SHP77 treated with DMSO at 0.1 percent for 48 hours (cell line): ENCODE measurements at regions not wholly inside any gene's neighbourhood (a gene's known extent, or its start where the extent isn't known, plus 50 kb on each side); places are given as distances from the start of the nearest gene placed in this dataset.
"Not testable (repeated sequence)": the region's sequence is repeated elsewhere in the genome, so short reads cannot be mapped to it uniquely, and the experiment has no call there.

Experiments used
- DNase-seq: peaks from one replicate; lab custom pipeline; 2025; lab: John Stamatoyannopoulos, UW

DNA sequence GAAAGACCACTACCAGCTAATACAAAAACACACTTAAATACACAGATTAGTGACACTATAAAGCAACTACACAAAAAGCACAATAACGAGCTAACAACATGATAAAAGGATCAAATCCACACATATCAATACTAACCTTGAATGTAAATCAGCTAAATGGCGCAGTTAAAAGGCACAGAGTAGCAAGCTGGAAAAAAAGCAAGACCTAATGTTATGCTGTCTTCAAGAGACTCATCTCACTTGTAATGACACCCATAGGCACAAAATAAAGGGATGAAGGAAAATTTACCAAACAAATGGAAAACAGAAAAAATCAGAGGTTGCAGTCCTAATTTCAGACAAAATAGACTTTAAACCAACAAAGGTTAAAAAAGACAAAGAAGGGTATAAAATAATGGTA, 86.3 kb downstream of the NUS1 start:
- DNase-seq = no peak

DNA sequence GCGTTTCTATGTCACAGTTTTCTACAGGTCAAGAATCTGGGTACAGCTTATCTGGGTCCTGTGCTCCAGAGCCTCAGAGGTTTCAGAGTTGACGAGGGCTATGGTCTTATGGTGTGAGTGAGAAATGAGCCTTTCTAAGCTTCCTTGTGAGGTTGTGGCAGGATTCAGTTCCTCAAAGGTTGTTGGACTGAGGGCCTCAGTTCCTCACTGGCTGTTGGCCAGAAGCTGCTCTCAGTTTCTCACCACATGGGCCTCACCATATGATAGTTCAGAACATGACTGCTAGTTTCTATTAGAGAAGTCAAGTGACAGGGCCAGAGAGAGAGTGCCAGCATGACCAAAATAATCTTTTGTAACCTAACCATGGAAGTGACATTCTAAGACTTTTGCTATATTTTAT, 96.1 kb downstream of the NUS1 start:
- no peak for DNase-seq

DNA sequence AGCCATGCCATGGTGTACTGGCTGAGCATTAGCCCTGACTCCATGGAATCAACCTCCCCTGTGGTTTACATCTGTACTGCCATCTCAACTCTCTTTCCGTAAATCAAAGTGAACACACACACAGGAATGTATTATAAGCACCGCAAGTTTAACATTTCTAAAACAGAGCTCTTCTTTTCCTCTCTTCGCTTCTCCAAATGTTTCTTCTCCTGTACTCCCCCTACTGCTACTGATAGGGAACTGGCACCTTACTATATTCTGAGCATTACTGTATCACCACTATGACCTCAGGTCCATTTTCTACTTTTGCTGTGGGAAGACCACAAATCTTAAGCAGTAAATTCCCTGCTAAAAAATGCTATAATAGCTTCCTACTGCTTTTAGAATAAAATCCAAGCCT, 101.2 kb downstream of the NUS1 start:
- no peak for DNase-seq

DNA sequence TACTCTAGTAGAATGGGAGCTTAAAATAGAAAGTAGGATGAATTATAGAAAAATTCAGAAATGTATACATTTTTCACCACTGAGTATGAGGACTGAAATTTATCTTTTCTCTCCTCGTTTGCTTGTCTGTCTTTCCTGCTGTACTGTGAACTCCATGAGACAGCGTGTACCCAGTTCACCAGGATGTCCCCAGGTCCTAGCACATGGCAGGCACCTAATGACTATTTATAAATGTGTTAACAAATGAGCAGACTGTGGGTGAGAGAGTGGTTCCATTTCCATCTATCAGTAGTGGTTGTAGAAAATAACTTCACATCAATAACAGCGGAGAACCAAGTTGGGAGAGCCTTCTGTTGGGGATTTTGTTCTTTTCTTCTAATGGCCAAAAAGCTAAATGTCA, 106.3 kb downstream of the NUS1 start:
- no peak for DNase-seq

DNA sequence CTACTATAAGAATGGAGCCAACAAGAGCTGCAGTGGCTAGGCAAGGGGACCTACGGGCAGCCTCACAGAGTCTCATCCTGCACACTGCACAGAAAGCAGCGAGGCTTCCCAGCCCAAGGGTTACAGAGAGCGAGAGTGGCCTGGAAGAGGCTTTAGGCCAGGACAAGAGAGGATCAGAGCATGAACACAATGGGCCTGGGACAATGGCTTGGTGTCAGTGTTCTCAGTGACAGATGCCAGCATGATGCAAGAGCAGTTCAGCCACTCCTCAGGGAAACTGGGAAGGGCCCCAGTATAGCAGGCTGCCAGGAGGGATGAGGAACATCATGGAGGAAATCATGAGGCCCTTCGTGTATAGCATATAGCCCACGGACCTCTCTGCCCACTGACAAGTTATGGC, 108.0 kb downstream of the NUS1 start:
- no peak for DNase-seq

DNA sequence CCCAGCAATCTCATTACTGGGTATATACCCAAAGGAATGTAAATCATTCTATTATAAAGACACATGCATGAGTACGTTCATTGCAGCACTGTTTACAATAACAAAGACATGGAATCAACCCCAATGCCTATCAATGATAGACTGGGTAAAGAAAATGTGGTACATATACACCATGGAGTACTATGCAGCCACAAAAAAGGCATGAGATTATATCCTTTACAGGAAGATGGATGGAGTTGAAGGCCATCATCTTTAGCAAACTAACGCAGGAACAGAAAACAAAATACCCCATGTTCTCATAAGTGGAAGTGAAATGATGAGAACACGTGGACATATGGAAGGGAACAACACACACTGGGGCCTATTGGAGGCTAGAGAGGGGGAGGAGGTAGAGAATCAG, 115.7 kb downstream of the NUS1 start:
- DNase-seq = no peak

DNA sequence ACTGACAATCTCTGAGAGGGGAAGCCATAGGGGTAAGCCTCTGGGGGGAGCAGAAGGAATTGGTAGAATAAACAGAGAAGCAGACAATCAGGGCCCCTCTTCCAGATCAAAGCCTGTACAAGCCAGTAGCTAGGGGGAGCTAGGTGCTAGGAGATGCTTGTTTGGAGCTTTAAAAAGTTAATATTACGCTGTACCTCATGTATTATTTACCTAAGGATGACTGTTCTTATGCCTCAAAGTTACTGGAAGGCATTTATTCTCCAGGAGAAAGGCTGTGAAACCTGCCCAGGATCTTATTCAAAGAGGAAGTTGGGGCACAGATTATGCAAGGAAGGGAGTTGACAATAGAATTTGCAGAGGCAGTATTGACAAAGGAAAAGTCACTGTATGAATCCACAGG, 111.8 kb upstream of the SLC35F1 start:
- DNase-seq = no peak

DNA sequence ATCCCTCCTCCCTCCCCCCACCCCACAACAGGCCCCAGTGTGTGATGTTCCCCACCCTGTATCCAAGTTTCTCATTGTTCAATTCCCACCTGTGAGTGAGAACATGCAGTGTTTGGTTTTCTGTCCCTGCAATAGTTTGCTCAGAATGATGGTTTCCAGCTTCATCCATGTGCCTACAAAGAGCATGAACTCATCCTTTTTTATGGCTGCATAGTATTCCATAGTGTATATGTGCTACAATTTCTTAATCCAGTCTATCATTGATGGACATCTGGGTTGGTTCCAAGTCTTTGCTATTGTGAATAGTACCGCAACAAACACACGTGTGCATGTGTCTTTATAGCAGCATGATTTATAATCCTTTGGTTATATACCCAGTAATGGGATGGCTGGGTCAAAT, 108.2 kb upstream of the SLC35F1 start:
- DNase-seq = not testable (repeated sequence)

DNA sequence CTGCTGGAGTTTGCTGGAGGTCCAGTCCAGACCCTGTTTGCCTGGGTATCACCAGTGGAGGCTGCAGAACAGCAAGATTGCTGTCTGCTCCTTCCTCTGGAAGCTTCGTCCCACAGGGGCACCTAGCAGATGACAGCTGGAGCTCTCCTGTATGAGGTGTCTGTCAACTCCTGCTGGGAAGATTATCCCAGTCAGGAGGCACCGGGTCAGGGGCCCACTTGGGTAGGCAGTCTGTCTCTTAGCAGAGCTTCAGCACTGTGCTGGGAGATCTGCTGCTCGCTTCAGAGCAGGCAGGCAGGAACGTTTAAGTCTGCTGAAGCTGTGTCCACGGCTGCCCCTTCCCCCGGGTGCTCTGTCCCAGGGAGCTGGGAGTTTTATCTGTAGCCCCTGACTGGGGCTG, 96.8 kb upstream of the SLC35F1 start:
- DNase-seq = no peak

DNA sequence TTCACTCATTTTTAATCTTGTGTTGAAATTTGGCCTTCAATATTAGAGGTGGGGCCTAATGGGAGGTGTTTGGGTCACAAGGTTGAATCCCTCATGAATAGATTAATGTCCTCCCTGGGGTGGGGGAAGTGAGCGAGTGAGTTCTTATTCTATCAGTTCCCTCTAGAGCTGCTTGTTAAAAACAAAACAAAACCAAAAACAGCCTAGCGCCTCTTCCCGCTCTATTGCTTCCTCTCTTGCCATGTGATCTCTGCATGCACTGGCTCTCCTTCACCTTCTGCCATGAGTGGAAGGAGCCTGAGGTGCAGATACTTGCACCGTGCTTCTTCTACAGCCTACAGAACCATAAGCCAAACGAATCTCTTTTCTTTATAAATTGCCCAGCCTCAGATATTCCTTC, 89.6 kb upstream of the SLC35F1 start:
- DNase-seq = no peak

DNA sequence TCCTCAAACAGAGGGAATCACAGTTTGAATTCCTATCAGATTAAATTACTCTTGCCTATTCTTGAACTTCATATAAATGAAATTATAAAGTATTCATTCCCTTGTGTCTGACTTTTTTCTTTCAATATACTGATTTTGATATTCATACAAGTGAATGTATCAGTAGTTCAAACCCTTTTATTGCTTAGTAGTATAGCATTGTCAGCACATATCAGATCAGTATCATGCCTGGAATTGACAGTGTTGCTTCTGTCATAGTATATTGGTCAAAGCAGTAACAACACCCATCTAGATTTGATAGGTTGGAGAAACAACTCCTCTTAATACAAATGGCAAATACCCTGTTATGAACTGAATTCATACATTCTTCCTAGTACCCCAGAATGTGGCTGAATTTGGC, 89.1 kb upstream of the SLC35F1 start:
- no peak for DNase-seq

DNA sequence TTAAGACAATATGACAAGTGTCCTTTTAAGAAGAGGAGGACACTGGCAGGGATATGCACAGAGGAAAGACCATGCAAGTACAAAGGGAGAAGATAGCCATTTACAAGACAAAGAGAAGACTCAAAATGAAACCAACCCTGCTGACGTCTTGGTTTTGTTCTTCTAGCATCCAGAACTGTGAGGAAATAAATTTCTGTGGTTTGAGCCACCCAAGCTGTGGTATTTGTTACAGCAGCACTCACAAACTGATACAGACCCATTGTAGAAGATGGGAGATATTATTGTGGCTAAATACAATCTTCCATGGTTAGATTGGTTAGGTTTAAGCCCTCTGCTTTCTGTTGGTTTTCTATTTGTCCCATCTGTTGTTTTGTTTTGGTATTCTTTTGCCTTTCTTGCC, 88.6 kb upstream of the SLC35F1 start:
- no peak for DNase-seq

DNA sequence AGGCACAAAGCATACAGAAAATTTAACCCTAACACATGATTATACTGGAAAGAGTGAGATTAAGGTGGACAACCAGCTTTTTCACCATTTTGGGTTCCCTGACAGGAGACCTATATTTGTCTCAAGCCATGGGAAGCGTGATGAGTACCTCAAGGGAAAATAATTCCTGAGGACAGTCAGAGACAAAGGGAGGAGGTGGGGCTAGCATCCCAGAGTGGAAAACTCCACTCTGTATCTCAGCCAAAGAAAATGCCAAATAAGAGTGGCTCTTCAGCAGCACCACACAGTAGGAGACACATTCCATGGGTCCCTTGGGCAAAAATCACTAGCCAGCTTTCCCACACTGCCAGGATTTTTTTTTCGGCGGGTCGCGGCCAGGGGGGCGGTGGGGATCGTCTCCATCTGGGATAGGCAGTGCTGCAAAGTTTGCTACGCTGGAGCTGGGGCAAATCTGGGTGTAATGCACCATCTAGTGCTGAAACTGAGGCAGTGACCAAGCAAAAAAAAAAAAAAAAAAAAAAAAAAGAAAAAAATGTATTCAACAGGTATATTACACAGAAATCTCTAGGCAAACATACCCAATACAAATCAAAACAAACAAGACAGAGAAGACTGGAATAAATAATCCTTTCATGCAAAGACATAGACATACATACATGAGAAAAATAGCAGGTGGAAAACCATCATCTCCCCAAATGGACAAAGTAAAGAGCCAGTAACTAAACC, 77.3 kb upstream of the SLC35F1 start:
- DNase-seq = no peak

DNA sequence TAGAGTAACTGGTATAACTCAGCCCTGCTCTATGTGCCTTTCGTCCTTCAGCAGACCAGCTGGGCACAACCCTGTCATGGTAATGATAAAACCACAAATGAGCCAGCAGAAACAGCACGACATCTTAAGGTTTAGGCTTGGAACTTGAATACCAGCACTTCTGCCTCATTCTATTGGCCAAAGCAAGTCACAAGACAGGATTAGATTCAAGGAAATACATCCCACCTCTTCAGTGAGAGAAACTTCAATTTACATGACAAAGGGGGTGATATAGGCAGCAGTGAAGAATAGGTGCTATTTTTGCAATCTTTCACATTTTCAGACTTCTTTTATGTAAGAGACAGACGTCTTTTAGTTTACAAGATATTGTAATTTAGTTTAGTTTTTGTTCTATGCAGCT, 69.8 kb upstream of the SLC35F1 start:
- DNase-seq = no peak

DNA sequence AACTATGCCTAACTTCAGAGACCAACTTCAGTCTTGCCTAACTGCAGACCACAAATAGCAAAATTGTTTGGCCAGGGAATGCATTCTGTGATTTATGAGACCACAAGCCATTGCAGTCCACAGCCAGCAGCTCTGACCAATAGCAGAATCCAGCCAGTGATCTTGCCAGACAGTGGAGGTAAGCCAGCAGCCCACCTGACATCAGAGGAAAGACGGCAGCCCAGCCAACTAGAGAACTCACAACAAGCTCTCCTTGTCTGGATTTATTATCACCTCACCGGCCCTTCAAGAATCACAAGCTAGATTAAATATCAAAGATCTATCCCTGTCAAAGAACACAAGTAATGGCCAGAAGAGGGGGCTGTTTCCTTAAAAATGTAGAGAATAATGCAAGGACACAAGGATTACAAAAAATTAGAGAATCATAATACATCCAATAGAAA, 66.5 kb upstream of the SLC35F1 start:
- peak; percentile 23 for DNase-seq

DNA sequence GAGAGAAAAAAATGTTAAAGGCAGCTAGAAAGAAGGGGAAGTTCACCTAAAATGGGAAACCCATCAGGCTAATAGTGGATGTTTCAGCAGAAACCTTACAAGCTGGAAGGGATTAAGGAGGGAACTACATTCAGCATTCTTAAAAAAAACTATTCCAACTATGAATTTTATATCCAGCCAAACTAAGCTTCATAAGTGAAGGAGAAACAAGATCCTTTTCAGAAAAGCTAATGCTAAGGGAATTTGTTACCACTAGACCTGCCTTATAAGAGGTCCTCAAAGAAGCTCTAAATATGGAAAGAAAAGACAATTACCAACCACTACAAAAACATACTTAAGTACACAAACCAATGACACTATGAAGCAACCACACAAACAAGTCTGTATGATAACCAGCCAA, 59.2 kb upstream of the SLC35F1 start:
- no peak for DNase-seq

DNA sequence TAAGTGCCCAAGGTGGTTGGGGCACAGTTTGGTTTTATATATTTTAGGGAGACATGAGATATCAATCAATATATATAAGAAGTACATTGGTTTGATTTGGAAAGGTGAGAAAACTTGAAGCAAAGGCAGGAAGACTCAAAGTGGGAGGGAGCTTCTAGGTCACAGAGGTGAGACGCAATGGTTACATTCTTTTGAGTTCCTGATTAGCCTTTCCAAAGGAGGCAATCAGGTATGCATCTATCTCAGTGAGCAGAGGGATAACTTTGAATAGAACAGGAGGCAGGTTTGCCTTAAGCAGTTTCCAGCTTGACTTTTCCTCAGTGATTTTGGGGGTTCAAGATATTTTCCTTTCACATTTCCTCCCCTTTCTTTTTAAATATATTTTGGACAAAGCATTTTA, 58.0 kb upstream of the SLC35F1 start:
- DNase-seq = no peak
